Muscle layer of colon (tissue), 2 donors: ENCODE measurements at regions not wholly inside any gene's neighbourhood (a gene's known extent, or its start where the extent isn't known, plus 50 kb on each side); places are given as distances from the start of the nearest gene placed in this dataset.

Experiments used
- H3K27ac ChIP-seq: one replicate; pipeline ENCODE4 v1.7.0; 2013; ENCODE audit warnings: low read depth, mild to moderate bottlenecking, low read length, moderate library complexity
- H3K27me3 ChIP-seq, 2 donors: one replicate each; pipeline ENCODE4 v1.7.0; 2013; ENCODE audit warnings: low read length in 2 of 2, mild to moderate bottlenecking in 2 of 2; ENCODE audit not compliant: insufficient read depth in 2 of 2, control insufficient read depth in 1 of 2
- H3K36me3 ChIP-seq: one replicate; pipeline ENCODE4 v1.7.0; 2013; ENCODE audit warnings: mild to moderate bottlenecking, low read length; ENCODE audit not compliant: insufficient read depth
- H3K4me1 ChIP-seq: one replicate; pipeline ENCODE4 v1.7.0; 2013; ENCODE audit warnings: mild to moderate bottlenecking, low read length; ENCODE audit not compliant: insufficient read depth
- H3K4me3 ChIP-seq, 2 donors: one replicate each; pipeline ENCODE4 v1.7.0; 2013; ENCODE audit warnings: low read length in 2 of 2, low read depth in 1 of 2, mild to moderate bottlenecking in 1 of 2, moderate library complexity in 1 of 2
- H3K9ac ChIP-seq: one replicate; pipeline ENCODE4 v1.7.0; 2013; ENCODE audit warnings: low read length
- H3K9me3 ChIP-seq: one replicate; pipeline ENCODE4 v1.7.0; 2013; ENCODE audit warnings: mild to moderate bottlenecking, low read length
- donor health status: abdominal sarcoma.
- donor health status: Adenocarcinoma of cecum.

GRCh38 chr2:174667250-174667860 is 69.8 kb upstream of the WIPF1 start:
- Histone ChIP-seq H3K4me1 (peaks cover 66% of the 10 kb centered on the region), H3K27ac (peak overlapping the region; percentile 49)

DNA sequence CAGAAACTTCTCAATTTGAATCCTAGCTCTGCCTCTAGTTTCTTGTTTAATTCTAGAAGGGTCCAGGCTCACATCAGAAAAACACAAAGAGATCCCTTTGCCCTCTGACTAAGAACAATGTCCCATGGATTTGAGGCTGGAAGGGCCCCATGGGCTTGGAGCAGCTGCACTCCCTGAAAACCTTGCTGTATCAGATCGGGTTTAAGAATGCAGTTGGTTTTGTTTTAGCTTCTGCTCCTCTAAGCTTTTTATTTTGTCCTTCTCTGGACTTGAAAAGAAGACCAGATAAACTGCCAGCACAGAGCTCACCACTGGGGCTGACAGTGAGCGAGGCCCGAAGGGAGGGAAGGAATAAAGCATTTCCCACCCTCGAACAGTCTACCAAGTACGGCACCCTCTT is 69.2 kb upstream of the WIPF1 start:
- Histone ChIP-seq H3K4me1 (peaks cover 70% of the 10 kb centered on the region), H3K9ac (peak overlapping the region; percentile 6), H3K27ac (peak overlapping the region; percentile 49), H3K4me3 (no peak overlapping the region), H3K27me3 (no peaks in the 10 kb centered on the region), H3K9me3 (no peaks in the 10 kb centered on the region), H3K36me3 (no peaks in the 10 kb centered on the region)

More at GRCh38 chr2:174667250-174667860, 69.8 kb upstream of the WIPF1 start:
- no peaks in the 10 kb centered on the region for H3K9me3 ChIP-seq
- no peak overlapping the region for H3K4me3 ChIP-seq
- peak overlapping the region; percentile 6 for H3K9ac ChIP-seq
- no peaks in the 10 kb centered on the region for H3K27me3 ChIP-seq
- H3K36me3 ChIP-seq: no peaks in the 10 kb centered on the region

- Histone ChIP-seq H3K36me3 (no peaks in the 10 kb centered on the region), H3K9me3 (no peaks in the 10 kb centered on the region), H3K4me1 (peaks cover 70% of the 10 kb centered on the region), H3K27me3 (no peaks in the 10 kb centered on the region), H3K4me3 (no peak overlapping the region), H3K27ac (no peak overlapping the region), H3K9ac (no peak overlapping the region)
Observed at GRCh38 chr2:174666312-174666711, 68.7 kb upstream of the WIPF1 start.

GRCh38 chr2:174664084-174664759 is 66.6 kb upstream of the WIPF1 start:
- peaks cover 59% of the 10 kb centered on the region for H3K4me1 ChIP-seq
- peak overlapping the region; percentile 66 for H3K27ac ChIP-seq
- no peaks in the 10 kb centered on the region for H3K36me3 ChIP-seq
- peak overlapping the region; percentile 32 for H3K9ac ChIP-seq
- no peaks in the 10 kb centered on the region for H3K9me3 ChIP-seq
- peak overlapping the region in 1 of 2 donors; percentile 34 for H3K4me3 ChIP-seq
- H3K27me3 ChIP-seq: no peaks in the 10 kb centered on the region

DNA sequence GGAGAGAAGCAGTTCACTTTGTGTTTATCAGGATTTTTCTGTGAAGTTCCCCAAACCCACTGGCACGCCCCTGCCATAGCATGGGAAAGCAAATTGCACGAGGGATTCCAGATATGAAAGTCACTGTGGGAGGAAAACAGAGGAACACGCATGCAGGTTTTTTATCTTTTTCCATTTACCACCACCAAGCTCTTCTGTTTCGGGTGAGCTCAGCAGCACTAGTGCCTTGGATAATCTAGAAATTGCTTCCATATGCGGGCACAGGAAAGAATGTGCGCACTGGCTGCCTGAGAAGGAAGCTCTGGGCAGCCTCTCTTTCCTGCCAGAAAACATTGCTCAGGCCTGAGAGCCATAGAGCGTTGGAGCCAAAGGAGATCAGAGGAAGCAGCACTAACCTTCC is 65.9 kb upstream of the WIPF1 start:
- Histone ChIP-seq H3K27me3 (no peaks in the 10 kb centered on the region), H3K4me1 (peaks cover 52% of the 10 kb centered on the region), H3K9ac (peak overlapping the region; percentile 32), H3K27ac (peak overlapping the region; percentile 66), H3K9me3 (no peaks in the 10 kb centered on the region), H3K36me3 (no peaks in the 10 kb centered on the region), H3K4me3 (peak overlapping the region in 1 of 2 donors; percentile 34)

GRCh38 chr2:174662859-174663258 is 65.3 kb upstream of the WIPF1 start:
- Histone ChIP-seq H3K27me3 (no peaks in the 10 kb centered on the region), H3K36me3 (no peaks in the 10 kb centered on the region), H3K27ac (peak overlapping the region; percentile 66), H3K9me3 (no peaks in the 10 kb centered on the region), H3K4me3 (no peak overlapping the region), H3K4me1 (peaks cover 45% of the 10 kb centered on the region), H3K9ac (no peak overlapping the region)

DNA sequence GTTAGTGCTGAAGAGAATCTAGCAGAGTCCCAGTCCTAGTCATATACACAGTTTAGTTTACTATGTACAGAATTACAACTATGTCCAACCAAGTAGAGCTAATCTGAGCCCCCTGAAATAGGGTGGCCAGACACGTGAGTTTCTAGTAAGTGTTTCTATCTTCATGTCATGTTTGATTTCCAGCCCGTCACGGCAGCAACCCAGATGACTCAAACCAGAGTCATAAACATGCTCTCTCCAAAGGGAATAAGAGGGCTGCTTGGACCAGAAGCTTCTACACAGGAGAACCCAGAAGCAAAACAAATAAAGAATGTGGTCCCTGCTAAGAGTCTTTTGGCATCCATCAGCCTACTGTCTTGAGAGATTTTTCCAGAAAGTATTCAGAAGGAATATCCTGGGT is 64.9 kb upstream of the WIPF1 start:
- Histone ChIP-seq H3K27me3 (no peaks in the 10 kb centered on the region), H3K4me1 (peaks cover 41% of the 10 kb centered on the region), H3K4me3 (no peak overlapping the region), H3K36me3 (no peaks in the 10 kb centered on the region), H3K9me3 (no peaks in the 10 kb centered on the region), H3K27ac (no peak overlapping the region), H3K9ac (no peak overlapping the region)

DNA sequence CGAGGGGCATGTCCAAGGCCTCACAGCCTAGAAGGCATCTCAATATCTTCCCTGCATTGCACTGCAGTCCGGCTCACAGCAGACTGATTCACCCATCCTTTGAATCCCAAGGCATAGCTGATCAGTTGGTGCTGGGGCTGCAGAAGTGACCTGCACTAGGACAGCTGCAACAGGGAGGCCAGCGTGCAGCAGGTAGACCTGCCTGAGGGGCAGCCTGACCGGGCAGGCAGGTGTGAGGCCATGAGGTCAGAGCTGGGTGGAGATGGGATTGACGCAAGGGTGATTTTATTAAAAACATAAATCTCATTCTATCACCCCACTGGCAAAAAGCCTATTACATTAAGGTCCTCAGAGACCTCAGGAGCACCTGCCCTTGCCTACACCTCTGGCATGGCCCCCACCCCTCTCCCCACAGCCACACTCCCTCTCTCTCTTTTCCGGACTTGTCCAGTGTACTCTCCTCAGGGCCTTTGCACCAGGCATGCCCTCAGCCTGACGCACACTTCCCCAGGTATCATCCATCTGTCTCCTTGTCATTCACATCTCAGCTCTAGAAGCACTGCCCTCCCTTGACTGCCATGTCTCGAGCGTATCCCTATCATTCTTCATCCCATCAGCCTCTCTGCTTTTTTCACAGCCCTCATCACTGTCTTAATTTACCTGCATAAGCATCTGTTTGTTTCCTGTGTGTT is 63.5 kb upstream of the WIPF1 start:
- no peaks in the 10 kb centered on the region for H3K36me3 ChIP-seq
- H3K27ac ChIP-seq: no peak overlapping the region
- H3K9me3 ChIP-seq: no peaks in the 10 kb centered on the region
- H3K4me3 ChIP-seq: no peak overlapping the region
- H3K4me1 ChIP-seq: peaks cover 39% of the 10 kb centered on the region
- no peaks in the 10 kb centered on the region for H3K27me3 ChIP-seq
- no peak overlapping the region for H3K9ac ChIP-seq

- no peak overlapping the region for H3K27ac ChIP-seq
- H3K9me3 ChIP-seq: no peaks in the 10 kb centered on the region
- no peaks in the 10 kb centered on the region for H3K27me3 ChIP-seq
- H3K9ac ChIP-seq: no peak overlapping the region
- H3K4me1 ChIP-seq: peaks cover 39% of the 10 kb centered on the region
- H3K4me3 ChIP-seq: no peak overlapping the region
- H3K36me3 ChIP-seq: no peaks in the 10 kb centered on the region
Observed at GRCh38 chr2:174659069-174659900, 61.7 kb upstream of the WIPF1 start.

DNA sequence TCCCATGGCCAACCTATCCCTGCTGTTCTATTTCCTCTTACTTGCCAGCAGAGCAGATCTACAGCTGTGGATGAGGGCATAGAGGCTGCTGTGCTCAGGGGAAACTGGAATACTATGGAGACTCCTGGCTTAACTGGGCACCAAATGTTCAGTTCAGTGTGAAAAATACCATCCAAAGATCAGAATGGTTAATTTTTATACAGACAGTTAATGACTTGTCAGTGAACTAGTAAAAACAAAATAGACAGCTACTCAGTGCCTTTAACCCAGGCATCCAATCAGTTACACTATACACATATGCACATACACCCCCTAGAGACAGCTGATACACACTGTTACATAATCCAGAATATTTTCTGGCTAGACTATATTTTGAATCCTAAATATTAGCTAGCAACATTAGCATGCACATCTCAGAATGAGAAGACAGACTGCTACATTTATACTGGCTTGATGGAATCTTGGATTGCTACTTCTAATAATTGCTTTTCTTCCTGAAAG is 59.1 kb upstream of the WIPF1 start:
- no peaks in the 10 kb centered on the region for H3K27me3 ChIP-seq
- peaks cover 16% of the 10 kb centered on the region for H3K4me1 ChIP-seq
- no peak overlapping the region for H3K27ac ChIP-seq
- H3K9me3 ChIP-seq: no peaks in the 10 kb centered on the region
- H3K4me3 ChIP-seq: no peak overlapping the region
- no peaks in the 10 kb centered on the region for H3K36me3 ChIP-seq
- H3K9ac ChIP-seq: no peak overlapping the region

- Histone ChIP-seq H3K4me1 (peaks cover 16% of the 10 kb centered on the region), H3K27me3 (no peaks in the 10 kb centered on the region), H3K9ac (no peak overlapping the region), H3K4me3 (no peak overlapping the region), H3K9me3 (no peaks in the 10 kb centered on the region), H3K36me3 (no peaks in the 10 kb centered on the region), H3K27ac (no peak overlapping the region)
Observed at GRCh38 chr2:174656035-174656434, 58.4 kb upstream of the WIPF1 start.
